PC-9 (cell line): ENCODE measurements at regions not wholly inside any gene's neighbourhood (a gene's known extent, or its start where the extent isn't known, plus 50 kb on each side); places are given as distances from the start of the nearest gene placed in this dataset.

Experiments
- BruUV-seq: library from RNA; stranded (reverse); fragments of 400-500 nt; replicated peaks from 2 replicates; lab custom pipeline; 2021; lab: Mats Ljungman, UMichigan
- CTCF ChIA-PET: fragments of 300-600 bp; sonication (Branson Sonifier 250); formaldehyde crosslinking; loops from one replicate; lab custom pipeline; 2022; ENCODE audit warnings: antibody characterized with exemption; lab: Charles Lee
- POLR2A ChIA-PET: fragments of 300-600 bp; sonication (Branson Sonifier 250); formaldehyde crosslinking; loops from one replicate; lab custom pipeline; 2022; ENCODE audit warnings: antibody characterized with exemption; ENCODE audit not compliant: unreplicated experiment; lab: Charles Lee
- DNase-seq, 2 experiments: peaks; one replicate each; pipeline versions ENCODE4 v3.0.0 to v3.0.0-alpha.2; 2015 to 2022; ENCODE audit warnings: mixed read lengths in 1 of 2
- H2AFZ ChIP-seq: fragments of 200-600 bp; sonication (generic); 2 replicates; pipeline ENCODE4 v1.8.1; 2017; ENCODE audit warnings: antibody characterized with exemption
- H3F3A ChIP-seq: fragments of 200-600 bp; sonication (generic); 2 replicates; pipeline ENCODE4 v1.8.1; 2017; ENCODE audit warnings: antibody characterized with exemption, mild to moderate bottlenecking, low read depth; ENCODE audit not compliant: insufficient read depth
- H3K27ac ChIP-seq: fragments of 200-600 bp; sonication (generic); 2 replicates; pipeline ENCODE4 v1.6.1; 2016; ENCODE audit warnings: mixed run types
- H3K27me3 ChIP-seq: fragments of 200-600 bp; sonication (generic); 2 replicates; pipeline ENCODE4 v1.6.1; 2016; ENCODE audit warnings: low read depth, mixed run types; ENCODE audit not compliant: insufficient read depth
- H3K36me3 ChIP-seq: fragments of 200-600 bp; sonication (generic); 2 replicates; pipeline ENCODE4 v1.6.1; 2016; ENCODE audit warnings: low read depth, mixed run types
- H3K4me1 ChIP-seq: fragments of 200-600 bp; sonication (generic); replicated peaks from 2 replicates; pipeline ENCODE4 v1.6.1; 2016; ENCODE audit warnings: mixed run types; ENCODE audit not compliant: insufficient read depth
- H3K4me2 ChIP-seq: fragments of 200-600 bp; sonication (generic); 2 replicates; pipeline ENCODE4 v1.6.1; 2017; ENCODE audit warnings: mixed run types
- H3K4me3 ChIP-seq: fragments of 200-600 bp; sonication (generic); 2 replicates; pipeline ENCODE4 v1.6.1; 2016; ENCODE audit warnings: mixed run types
- H3K79me2 ChIP-seq: fragments of 200-600 bp; sonication (generic); 2 replicates; pipeline ENCODE4 v1.6.1; 2017; ENCODE audit warnings: low read depth, mixed run types
- H3K9me2 ChIP-seq: fragments of 200-600 bp; sonication (generic); 2 replicates; pipeline ENCODE4 v1.8.1; 2017; ENCODE audit warnings: mild to moderate bottlenecking; ENCODE audit not compliant: insufficient read depth
- H3K9me3 ChIP-seq: fragments of 200-600 bp; sonication (generic); 2 replicates; pipeline ENCODE4 v1.8.1; 2016; ENCODE audit warnings: low read depth; ENCODE audit not compliant: insufficient read depth
- H4K20me1 ChIP-seq: fragments of 200-600 bp; sonication (generic); 2 replicates; pipeline ENCODE4 v1.8.1; 2017; ENCODE audit not compliant: insufficient read depth
- EZH2 ChIP-seq: fragments of 200-600 bp; sonication (generic); IDR thresholded peaks from 2 replicates; pipeline ENCODE4 v1.8.0; 2017; ENCODE audit warnings: antibody characterized with exemption, low read depth
- intact Hi-C: fragments of 100-400 bp; cut with micrococcal nuclease; formaldehyde crosslinking; loops from one replicate; pipeline ENCODE4 v1.10.0; 2022; ENCODE audit not compliant: unreplicated experiment
- TF ChIP-seq, protein P1 (sequence below): fragments of 200-600 bp; sonication (generic); conservative IDR thresholded peaks from 2 replicates; pipeline ENCODE4 v1.6.1; 2017; ENCODE audit warnings: mixed run types, antibody characterized with exemption, mild to moderate bottlenecking, moderate library complexity

DNA sequence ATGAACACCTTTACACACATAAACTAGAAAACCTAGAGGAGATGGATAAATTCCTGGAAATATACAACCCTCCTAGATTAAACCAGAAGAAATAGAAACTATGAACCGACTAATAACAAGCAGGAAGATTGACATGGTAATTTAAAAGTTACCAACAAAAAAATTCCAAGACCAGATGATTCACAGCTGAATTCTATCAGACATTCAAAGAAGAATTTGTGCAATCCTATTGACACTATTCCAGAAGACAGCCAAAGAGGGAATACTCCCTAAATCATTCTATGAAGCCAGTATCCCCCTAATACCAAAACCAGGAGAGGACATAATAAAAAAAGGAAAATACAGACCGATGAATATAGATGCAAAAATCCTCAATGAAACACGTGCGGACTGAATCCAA, 102.6 kb upstream of the KRR1 start:
- Histone ChIP-seq H3K79me2 (no peaks in the 10 kb centered on the region), H3K27me3 (no peaks in the 10 kb centered on the region), H4K20me1 (no peaks in the 10 kb centered on the region), H3F3A (no peaks in the 10 kb centered on the region), H3K4me2 (no peak overlapping the region), H3K27ac (no peak overlapping the region), H3K9me2 (no peaks in the 10 kb centered on the region; the same call in 1 of the 2 replicates), H3K4me1 (no peaks in the 10 kb centered on the region), H3K36me3 (no peaks in the 10 kb centered on the region), H3K9me3 (0 out of 2 replicates have a peak, but pooled peaks cover 8% of the 10 kb centered on the region), H3K4me3 (no peak overlapping the region), H2AFZ (no peak overlapping the region)
- CTCF ChIA-PET = no interaction called here
- no peak for TF ChIP-seq EZH2
- TF ChIP-seq, protein P1, sequence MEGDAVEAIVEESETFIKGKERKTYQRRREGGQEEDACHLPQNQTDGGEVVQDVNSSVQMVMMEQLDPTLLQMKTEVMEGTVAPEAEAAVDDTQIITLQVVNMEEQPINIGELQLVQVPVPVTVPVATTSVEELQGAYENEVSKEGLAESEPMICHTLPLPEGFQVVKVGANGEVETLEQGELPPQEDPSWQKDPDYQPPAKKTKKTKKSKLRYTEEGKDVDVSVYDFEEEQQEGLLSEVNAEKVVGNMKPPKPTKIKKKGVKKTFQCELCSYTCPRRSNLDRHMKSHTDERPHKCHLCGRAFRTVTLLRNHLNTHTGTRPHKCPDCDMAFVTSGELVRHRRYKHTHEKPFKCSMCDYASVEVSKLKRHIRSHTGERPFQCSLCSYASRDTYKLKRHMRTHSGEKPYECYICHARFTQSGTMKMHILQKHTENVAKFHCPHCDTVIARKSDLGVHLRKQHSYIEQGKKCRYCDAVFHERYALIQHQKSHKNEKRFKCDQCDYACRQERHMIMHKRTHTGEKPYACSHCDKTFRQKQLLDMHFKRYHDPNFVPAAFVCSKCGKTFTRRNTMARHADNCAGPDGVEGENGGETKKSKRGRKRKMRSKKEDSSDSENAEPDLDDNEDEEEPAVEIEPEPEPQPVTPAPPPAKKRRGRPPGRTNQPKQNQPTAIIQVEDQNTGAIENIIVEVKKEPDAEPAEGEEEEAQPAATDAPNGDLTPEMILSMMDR = no peak
- no peak for DNase-seq
- BruUV-seq = no TSS peak
- intact Hi-C loops = no loop called here
- POLR2A ChIA-PET = no interaction called here

GRCh38 chr12:75611041-75611440, 99.6 kb upstream of the KRR1 start:
- Histone ChIP-seq H3K4me2 (no peak overlapping the region), H3K27ac (no peak overlapping the region), H3K4me3 (no peak overlapping the region), H3F3A (no peaks in the 10 kb centered on the region), H3K9me2 (no peaks in the 10 kb centered on the region; the same call in 1 of the 2 replicates), H3K36me3 (no peaks in the 10 kb centered on the region), H3K9me3 (0 out of 2 replicates have a peak, but pooled peaks cover 8% of the 10 kb centered on the region), H3K4me1 (no peaks in the 10 kb centered on the region), H3K27me3 (no peaks in the 10 kb centered on the region), H2AFZ (no peak overlapping the region), H3K79me2 (no peaks in the 10 kb centered on the region), H4K20me1 (no peaks in the 10 kb centered on the region)
- DNase-seq = no peak
- ChIA-PET POLR2A (no interaction called here), CTCF (no interaction called here)
- intact Hi-C loops = no loop called here
- TF ChIP-seq, protein P1 = no peak
- no peak for TF ChIP-seq EZH2
- BruUV-seq = no TSS peak

GRCh38 chr12:75606956-75607355, 95.5 kb upstream of the KRR1 start:
- H2AFZ ChIP-seq = no peak overlapping the region
- H3K36me3 ChIP-seq = no peaks in the 10 kb centered on the region
- no peaks in the 10 kb centered on the region for H3K4me1 ChIP-seq
- TF ChIP-seq EZH2 = no peak
- TF ChIP-seq, protein P1 = no peak
- no TSS peak for BruUV-seq
- DNase-seq = no peak
- no peak overlapping the region for H3K4me3 ChIP-seq
- no peak overlapping the region for H3K27ac ChIP-seq
- H3K27me3 ChIP-seq = no peaks in the 10 kb centered on the region
- no peaks in the 10 kb centered on the region for H3K9me2 ChIP-seq
- H3K79me2 ChIP-seq = no peaks in the 10 kb centered on the region
- intact Hi-C loops = no loop called here
- H3K4me2 ChIP-seq = no peak overlapping the region
- no peaks in the 10 kb centered on the region for H3F3A ChIP-seq
- 0 out of 2 replicates have a peak, but pooled peaks cover 5% of the 10 kb centered on the region for H3K9me3 ChIP-seq
- ChIA-PET CTCF (no interaction called here), POLR2A (no interaction called here)
- H4K20me1 ChIP-seq = no peaks in the 10 kb centered on the region
